Loucy (cell line): ENCODE measurements at regions not wholly inside any gene's neighbourhood (a gene's known extent, or its start where the extent isn't known, plus 50 kb on each side); places are given as distances from the start of the nearest gene placed in this dataset.

ENCODE experiments used
- H2AFZ ChIP-seq: fragments of 200-600 bp; sonication (generic); 2 replicates; pipeline ENCODE4 v1.6.0; 2016; ENCODE audit warnings: antibody characterized with exemption, mild to moderate bottlenecking, low read length, moderate library complexity
- H3F3A ChIP-seq: fragments of 200-600 bp; 2 replicates; pipeline ENCODE4 v1.6.0; 2016; ENCODE audit warnings: antibody characterized with exemption, low read depth, mild to moderate bottlenecking
- H3K27me3 ChIP-seq: fragments of 200-600 bp; sonication (generic); 2 replicates; pipeline ENCODE4 v1.6.1; 2014; ENCODE audit warnings: low read length, mild to moderate bottlenecking; ENCODE audit not compliant: insufficient read depth, poor library complexity, severe bottlenecking
- H3K36me3 ChIP-seq: fragments of 200-600 bp; sonication (generic); 2 replicates; pipeline ENCODE4 v1.6.1; 2016; ENCODE audit warnings: low read length; ENCODE audit not compliant: insufficient read depth
- H3K4me1 ChIP-seq: fragments of 200-600 bp; sonication (generic); 2 replicates; pipeline ENCODE4 v1.5.1; 2014; ENCODE audit warnings: low read length, mild to moderate bottlenecking; ENCODE audit not compliant: insufficient read depth, poor library complexity, severe bottlenecking
- H3K4me2 ChIP-seq: fragments of 200-600 bp; sonication (generic); 2 replicates; pipeline ENCODE4 v1.6.0; 2014; ENCODE audit warnings: antibody characterized with exemption, low read length, low read depth, mild to moderate bottlenecking; ENCODE audit not compliant: poor library complexity, severe bottlenecking
- H3K4me3 ChIP-seq: fragments of 200-600 bp; sonication (generic); 2 replicates; pipeline ENCODE4 v1.5.1; 2014; ENCODE audit warnings: low read length, mild to moderate bottlenecking, mixed read lengths; ENCODE audit not compliant: poor library complexity, severe bottlenecking
- H3K79me2 ChIP-seq: fragments of 200-600 bp; sonication (generic); 2 replicates; pipeline ENCODE4 v1.6.1; 2014; ENCODE audit warnings: low read length; ENCODE audit not compliant: insufficient read depth
- H3K9ac ChIP-seq: fragments of 200-600 bp; sonication (generic); 2 replicates; pipeline ENCODE4 v1.6.0; 2014; ENCODE audit warnings: mild to moderate bottlenecking, low read depth, low read length, moderate library complexity; ENCODE audit not compliant: poor library complexity, severe bottlenecking
- H3K9me2 ChIP-seq: fragments of 200-600 bp; sonication (generic); replicated peaks from 2 replicates; pipeline ENCODE4 v1.6.1; 2016; ENCODE audit warnings: low read depth, low read length, mixed read lengths
- H3K9me3 ChIP-seq: fragments of 200-600 bp; sonication (generic); 2 replicates; pipeline ENCODE4 v1.6.1; 2014; ENCODE audit warnings: mild to moderate bottlenecking, antibody characterized with exemption, low read length, low read depth; ENCODE audit not compliant: insufficient read depth
- H4K20me1 ChIP-seq: fragments of 200-600 bp; sonication (generic); 2 replicates; pipeline ENCODE4 v1.6.0; 2014; ENCODE audit warnings: antibody characterized with exemption, low read length, mild to moderate bottlenecking; ENCODE audit not compliant: insufficient read depth, poor library complexity, severe bottlenecking
- CTCF ChIP-seq: fragments of 200-600 bp; sonication (generic); conservative IDR thresholded peaks from 2 replicates; pipeline ENCODE4 v1.5.1; 2014; ENCODE audit warnings: mild to moderate bottlenecking, antibody characterized with exemption, low read length
- EZH2phosphoT487 ChIP-seq: fragments of 200-600 bp; IDR thresholded peaks from 2 replicates; pipeline ENCODE4 v1.6.1; 2018; ENCODE audit warnings: antibody characterized with exemption, mild to moderate bottlenecking, moderate library complexity, borderline replicate concordance

GRCh38 chr14:66041582-66041981 lies 444.6 kb upstream of the CCDC196 start:
- Histone ChIP-seq H4K20me1 (no peaks in the 10 kb centered on the region), H3K36me3 (no peaks in the 10 kb centered on the region), H3K79me2 (no peaks in the 10 kb centered on the region), H3K9ac (no peak overlapping the region), H3K27me3 (no peaks in the 10 kb centered on the region), H3K4me1 (no peaks in the 10 kb centered on the region), H3K9me2 (no peaks in the 10 kb centered on the region), H3K9me3 (no peaks in the 10 kb centered on the region), H3K4me2 (no peak overlapping the region), H2AFZ (no peak overlapping the region), H3F3A (no peaks in the 10 kb centered on the region), H3K4me3 (no peak overlapping the region)
- TF ChIP-seq CTCF (no peak), EZH2phosphoT487 (no peak)

GRCh38 chr14:66043921-66044320 lies 442.2 kb upstream of the CCDC196 start:
- Histone ChIP-seq H4K20me1 (no peaks in the 10 kb centered on the region), H3K27me3 (no peaks in the 10 kb centered on the region), H3K79me2 (no peaks in the 10 kb centered on the region), H3K4me1 (no peaks in the 10 kb centered on the region), H2AFZ (no peak overlapping the region), H3F3A (no peaks in the 10 kb centered on the region), H3K4me2 (no peak overlapping the region), H3K9me3 (no peaks in the 10 kb centered on the region), H3K36me3 (no peaks in the 10 kb centered on the region), H3K9ac (no peak overlapping the region), H3K4me3 (no peak overlapping the region), H3K9me2 (no peaks in the 10 kb centered on the region)
- no peak for TF ChIP-seq CTCF
- no peak for TF ChIP-seq EZH2phosphoT487

- Histone ChIP-seq H3K4me1 (no peaks in the 10 kb centered on the region), H4K20me1 (no peaks in the 10 kb centered on the region), H3K9ac (no peak overlapping the region), H3F3A (no peaks in the 10 kb centered on the region), H3K27me3 (no peaks in the 10 kb centered on the region), H3K36me3 (no peaks in the 10 kb centered on the region), H3K4me3 (no peak overlapping the region), H2AFZ (no peak overlapping the region), H3K4me2 (no peak overlapping the region), H3K9me3 (no peaks in the 10 kb centered on the region), H3K9me2 (no peaks in the 10 kb centered on the region), H3K79me2 (no peaks in the 10 kb centered on the region)
- TF ChIP-seq EZH2phosphoT487 (no peak), CTCF (no peak)
Observed at GRCh38 chr14:66045572-66046021, 440.6 kb upstream of the CCDC196 start.
